ENCODE measurements at regions not wholly inside any gene's neighbourhood (a gene's known extent, or its start where the extent isn't known, plus 50 kb on each side); places are given as distances from the start of the nearest gene placed in this dataset.
"Not testable (repeated sequence)": the region's sequence is repeated elsewhere in the genome, so short reads cannot be mapped to it uniquely, and the experiment has no call there.

- H3K9me3 Mint-ChIP-seq, result peaks cover 7% of the 10 kb centered on the region
- no peak for TF ChIP-seq CTCF (conservative IDR thresholded peaks at IDR 0.05)
- H3K4me1 Mint-ChIP-seq, result peaks cover 11% of the 10 kb centered on the region
- DNase-seq (ENCODE audit: low read depth, low spot score), result no peak
- no peak overlapping the region for H3K4me3 Mint-ChIP-seq
- H3K36me3 Mint-ChIP-seq (ENCODE audit: low read depth), result no peaks in the 10 kb centered on the region
- no peaks in the 10 kb centered on the region for H3K27me3 Mint-ChIP-seq (ENCODE audit: low read depth)
- H3K27ac Mint-ChIP-seq (ENCODE audit: unreplicated experiment), result no peak overlapping the region
Observed at GRCh38 chr7:10521306-10521705, 452.4 kb upstream of the PHF14 start.

- not testable (repeated sequence) for H3K36me3 Mint-ChIP-seq (ENCODE audit: low read depth); H3K9me3 Mint-ChIP-seq; H3K27me3 Mint-ChIP-seq (ENCODE audit: low read depth); H3K4me1 Mint-ChIP-seq; H3K27ac Mint-ChIP-seq (ENCODE audit: unreplicated experiment); DNase-seq (ENCODE audit: low read depth, low spot score); H3K4me3 Mint-ChIP-seq
Observed at GRCh38 chr7:10533429-10533828, 440.2 kb upstream of the PHF14 start.

GRCh38 chr7:10536561-10536960, 437.1 kb upstream of the PHF14 start:
- TF ChIP-seq CTCF (conservative IDR thresholded peaks at IDR 0.05), result no peak
- Mint-ChIP-seq H3K27me3 (ENCODE audit: low read depth) (no peaks in the 10 kb centered on the region), H3K4me3 (no peak overlapping the region), H3K9me3 (no peaks in the 10 kb centered on the region), H3K4me1 (peaks cover 9% of the 10 kb centered on the region), H3K36me3 (ENCODE audit: low read depth) (peaks cover 2% of the 10 kb centered on the region), H3K27ac (ENCODE audit: unreplicated experiment) (no peak overlapping the region)
- DNase-seq (ENCODE audit: low read depth, low spot score), result no peak

- Mint-ChIP-seq H3K4me1 (peaks cover 9% of the 10 kb centered on the region), H3K27me3 (ENCODE audit: low read depth) (no peaks in the 10 kb centered on the region), H3K9me3 (no peaks in the 10 kb centered on the region), H3K27ac (ENCODE audit: unreplicated experiment) (no peak overlapping the region), H3K4me3 (no peak overlapping the region), H3K36me3 (ENCODE audit: low read depth) (no peaks in the 10 kb centered on the region)
- DNase-seq (ENCODE audit: low read depth, low spot score), result no peak
- TF ChIP-seq CTCF (conservative IDR thresholded peaks at IDR 0.05), result no peak
Observed at GRCh38 chr7:10537764-10538163, 435.9 kb upstream of the PHF14 start.

GRCh38 chr7:10557375-10557774, 416.3 kb upstream of the PHF14 start:
- Mint-ChIP-seq H3K4me1 (no peaks in the 10 kb centered on the region), H3K9me3 (no peaks in the 10 kb centered on the region), H3K27me3 (ENCODE audit: low read depth) (no peaks in the 10 kb centered on the region), H3K27ac (ENCODE audit: unreplicated experiment) (no peak overlapping the region), H3K4me3 (no peak overlapping the region), H3K36me3 (ENCODE audit: low read depth) (no peaks in the 10 kb centered on the region)
- no peak for TF ChIP-seq CTCF (conservative IDR thresholded peaks at IDR 0.05)
- no peak for DNase-seq (ENCODE audit: low read depth, low spot score)

- Mint-ChIP-seq H3K4me3 (no peak overlapping the region), H3K4me1 (no peaks in the 10 kb centered on the region)
Observed at GRCh38 chr7:10560497-10560896, 413.2 kb upstream of the PHF14 start.

More at GRCh38 chr7:10560497-10560896, 413.2 kb upstream of the PHF14 start:
- DNase-seq (ENCODE audit: low read depth, low spot score), result no peak
- no peaks in the 10 kb centered on the region for H3K27me3 Mint-ChIP-seq (ENCODE audit: low read depth)
- H3K27ac Mint-ChIP-seq (ENCODE audit: unreplicated experiment), result no peak overlapping the region
- peaks cover under 1% of the 10 kb centered on the region for H3K9me3 Mint-ChIP-seq
- no peak for TF ChIP-seq CTCF (conservative IDR thresholded peaks at IDR 0.05)
- peaks cover 2% of the 10 kb centered on the region for H3K36me3 Mint-ChIP-seq (ENCODE audit: low read depth)

All from neural crest cell (in vitro differentiated cells).